OCI-LY7 (cell line): ENCODE measurements at regions not wholly inside any gene's neighbourhood (a gene's known extent, or its start where the extent isn't known, plus 50 kb on each side); places are given as distances from the start of the nearest gene placed in this dataset.

Experiments
- CTCF ChIP-seq: fragments of 200-600 bp; sonication (generic); conservative IDR thresholded peaks from 2 replicates; pipeline ENCODE4 v1.5.1; 2014; ENCODE audit warnings: mild to moderate bottlenecking, antibody characterized with exemption, low read length, moderate library complexity, mixed read lengths
- EZH2phosphoT487 ChIP-seq: fragments of 200-600 bp; sonication (generic); IDR thresholded peaks from 2 replicates; pipeline ENCODE4 v1.6.1; 2018; ENCODE audit warnings: low read depth, borderline replicate concordance, mild to moderate bottlenecking, mixed run types, antibody characterized with exemption, low read length, moderate library complexity, mixed read lengths

GRCh38 chr7:10770176-10770575 lies 203.5 kb upstream of the PHF14 start:
- TF ChIP-seq CTCF, result no peak
- TF ChIP-seq EZH2phosphoT487, result no peak
